Coronary artery (tissue), 2 donors: ENCODE measurements at regions not wholly inside any gene's neighbourhood (a gene's known extent, or its start where the extent isn't known, plus 50 kb on each side); places are given as distances from the start of the nearest gene placed in this dataset.

Source experiments
- DNase-seq: peaks from one replicate; pipeline ENCODE4 v3.0.0-alpha.2; 2017; ENCODE audit warnings: low spot score
- H3K27ac ChIP-seq, 2 donors: fragments of 200-600 bp; sonication (generic); one replicate each; pipeline ENCODE4 v1.5.1; 2016 to 2019
- H3K4me3 ChIP-seq: fragments of 200-600 bp; sonication (generic); 2 replicates; pipeline ENCODE4 v1.5.1; 2016; ENCODE audit warnings: mild to moderate bottlenecking, moderate library complexity
- TF ChIP-seq, protein P1 (sequence below): fragments of 200-600 bp; sonication (generic); IDR thresholded peaks from one replicate; pipeline ENCODE4 v1.5.1; 2019; ENCODE audit warnings: antibody characterized with exemption

DNA sequence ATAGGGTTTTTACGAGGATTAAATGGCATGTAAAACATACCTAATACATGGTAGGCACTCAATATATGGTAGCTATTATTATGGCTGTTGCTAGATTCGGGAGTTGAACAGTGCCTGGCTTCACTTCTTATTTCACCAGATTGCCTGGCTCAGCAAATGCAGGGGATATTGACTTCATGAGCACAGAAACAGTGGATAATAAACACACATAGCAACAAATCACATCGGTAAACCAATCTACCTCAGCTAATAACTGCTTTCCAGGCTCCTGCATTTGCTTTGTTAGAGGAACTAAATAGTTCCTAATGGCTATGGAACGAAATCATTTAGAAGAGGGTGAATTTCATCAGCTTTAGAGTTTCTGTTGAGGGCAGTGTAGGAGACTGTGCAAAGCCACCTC is 105.2 kb upstream of the TMCC3 start:
- no peak overlapping the region for H3K4me3 ChIP-seq
- TF ChIP-seq, protein P1, sequence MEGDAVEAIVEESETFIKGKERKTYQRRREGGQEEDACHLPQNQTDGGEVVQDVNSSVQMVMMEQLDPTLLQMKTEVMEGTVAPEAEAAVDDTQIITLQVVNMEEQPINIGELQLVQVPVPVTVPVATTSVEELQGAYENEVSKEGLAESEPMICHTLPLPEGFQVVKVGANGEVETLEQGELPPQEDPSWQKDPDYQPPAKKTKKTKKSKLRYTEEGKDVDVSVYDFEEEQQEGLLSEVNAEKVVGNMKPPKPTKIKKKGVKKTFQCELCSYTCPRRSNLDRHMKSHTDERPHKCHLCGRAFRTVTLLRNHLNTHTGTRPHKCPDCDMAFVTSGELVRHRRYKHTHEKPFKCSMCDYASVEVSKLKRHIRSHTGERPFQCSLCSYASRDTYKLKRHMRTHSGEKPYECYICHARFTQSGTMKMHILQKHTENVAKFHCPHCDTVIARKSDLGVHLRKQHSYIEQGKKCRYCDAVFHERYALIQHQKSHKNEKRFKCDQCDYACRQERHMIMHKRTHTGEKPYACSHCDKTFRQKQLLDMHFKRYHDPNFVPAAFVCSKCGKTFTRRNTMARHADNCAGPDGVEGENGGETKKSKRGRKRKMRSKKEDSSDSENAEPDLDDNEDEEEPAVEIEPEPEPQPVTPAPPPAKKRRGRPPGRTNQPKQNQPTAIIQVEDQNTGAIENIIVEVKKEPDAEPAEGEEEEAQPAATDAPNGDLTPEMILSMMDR = no peak
- H3K27ac ChIP-seq = no peak overlapping the region
- DNase-seq = no peak

DNA sequence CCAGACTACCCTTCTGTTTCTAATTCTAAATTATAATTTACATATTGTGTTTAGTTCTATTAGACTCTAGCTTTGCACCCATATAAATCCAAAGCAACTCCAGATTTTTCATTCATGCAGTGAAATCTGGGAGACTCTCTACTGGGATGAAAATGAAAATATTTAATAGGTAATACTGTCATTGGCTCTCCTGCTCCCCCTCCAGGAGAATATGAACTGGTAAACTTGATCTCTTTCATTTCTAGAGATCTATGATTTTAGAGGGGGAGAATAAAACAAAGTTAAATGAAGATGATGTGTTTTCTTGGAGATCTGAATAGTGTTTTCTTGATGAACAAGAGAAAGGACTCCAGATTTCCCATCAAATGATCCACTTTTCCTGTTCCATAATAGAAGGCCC is 104.3 kb upstream of the TMCC3 start:
- TF ChIP-seq, protein P1 = no peak
- Histone ChIP-seq H3K27ac (no peak overlapping the region), H3K4me3 (no peak overlapping the region)
- no peak for DNase-seq

DNA sequence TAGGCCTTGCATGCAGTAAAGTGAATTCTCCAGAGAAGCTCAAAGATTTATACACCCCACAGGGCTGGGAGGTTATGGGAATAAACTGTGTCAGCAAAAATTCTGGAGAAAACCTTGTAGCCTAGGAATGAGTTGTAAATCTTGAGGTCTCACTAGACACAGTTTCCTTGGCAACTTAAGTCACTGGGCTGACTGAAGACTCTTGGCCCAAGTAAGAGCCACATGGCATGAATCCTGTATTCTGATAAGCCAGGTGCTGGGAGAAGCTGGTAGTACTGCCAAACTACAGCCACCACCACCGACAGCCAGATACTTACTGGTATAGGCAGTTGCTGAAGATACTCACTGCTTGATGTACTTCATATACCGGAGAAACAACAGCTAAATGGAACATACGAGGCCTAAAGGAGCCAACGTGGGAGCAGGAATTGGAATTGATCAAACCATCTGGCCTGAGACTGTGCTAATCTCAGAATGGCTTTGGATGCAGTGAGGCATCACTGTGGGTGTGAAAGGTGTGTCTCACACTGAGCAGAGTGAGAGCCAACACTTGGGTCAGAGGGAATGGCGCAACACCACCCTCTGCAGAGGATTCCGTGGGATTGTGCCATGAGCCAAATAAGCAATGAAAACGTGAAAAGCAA is 102.8 kb upstream of the TMCC3 start:
- DNase-seq = no peak
- no peak overlapping the region for H3K4me3 ChIP-seq
- TF ChIP-seq, protein P1 = no peak
- no peak overlapping the region for H3K27ac ChIP-seq

DNA sequence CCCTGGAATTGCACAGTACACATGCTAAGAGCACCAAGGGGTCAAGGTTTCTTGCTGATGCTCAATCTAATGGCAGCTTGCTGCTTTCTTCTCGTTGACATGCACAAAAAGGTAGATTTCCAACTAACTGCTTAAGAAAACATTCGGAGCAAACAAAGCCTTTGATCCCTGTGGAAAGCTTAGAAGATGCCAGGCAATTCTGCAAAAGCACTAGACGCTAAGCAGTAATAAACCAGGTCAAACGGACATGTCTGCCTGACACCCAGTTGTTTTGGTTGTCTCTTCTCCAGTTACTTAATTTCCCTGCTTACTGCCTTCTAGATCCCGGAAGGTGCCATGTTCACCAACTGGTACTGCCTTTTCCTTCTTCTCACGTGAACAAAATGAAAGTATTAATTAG is 100.5 kb upstream of the TMCC3 start:
- TF ChIP-seq, protein P1 = no peak
- DNase-seq = no peak
- Histone ChIP-seq H3K4me3 (no peak overlapping the region), H3K27ac (no peak overlapping the region)

DNA sequence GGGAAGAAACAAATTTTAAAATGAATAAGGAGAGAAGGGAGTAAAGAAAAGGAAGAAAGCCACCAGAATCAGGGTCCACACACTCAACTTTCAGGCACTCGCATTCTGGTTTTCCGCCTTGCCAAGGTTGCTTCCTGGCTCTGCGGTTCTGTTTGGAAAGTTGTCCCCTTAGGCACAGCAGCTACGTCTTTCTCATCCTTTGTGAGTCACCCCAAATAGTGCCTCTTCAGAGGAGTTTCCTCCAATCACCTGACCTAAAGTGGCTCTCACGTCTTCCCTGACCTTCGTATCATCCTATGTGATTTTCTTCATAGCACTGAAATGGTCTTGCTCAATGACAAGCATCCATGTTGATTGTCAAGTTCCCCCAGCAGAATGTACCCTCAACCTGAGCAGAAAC is 99.5 kb upstream of the TMCC3 start:
- Histone ChIP-seq H3K27ac (no peak overlapping the region), H3K4me3 (no peak overlapping the region)
- TF ChIP-seq, protein P1 = no peak
- DNase-seq = no peak

DNA sequence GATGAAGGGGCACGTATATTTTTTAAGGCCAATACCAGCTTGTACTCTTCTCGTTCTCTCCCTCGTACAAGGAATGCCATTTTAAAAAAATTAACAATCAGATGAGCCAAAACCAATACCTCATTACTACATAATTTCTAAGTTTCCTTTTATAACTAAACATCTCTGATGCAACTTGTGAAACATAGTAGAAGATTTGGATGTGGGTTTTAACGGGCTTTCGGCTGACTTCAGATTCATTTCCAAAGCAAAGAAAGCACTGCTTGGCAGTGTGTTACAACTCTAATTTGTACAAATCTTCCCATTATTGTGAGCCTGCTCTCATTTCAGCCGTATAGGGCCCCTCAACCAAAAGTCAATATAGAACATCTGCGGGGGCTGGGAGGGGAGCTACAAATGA is 99.1 kb upstream of the TMCC3 start:
- DNase-seq = no peak
- TF ChIP-seq, protein P1 = no peak
- no peak overlapping the region for H3K27ac ChIP-seq
- no peak overlapping the region for H3K4me3 ChIP-seq

DNA sequence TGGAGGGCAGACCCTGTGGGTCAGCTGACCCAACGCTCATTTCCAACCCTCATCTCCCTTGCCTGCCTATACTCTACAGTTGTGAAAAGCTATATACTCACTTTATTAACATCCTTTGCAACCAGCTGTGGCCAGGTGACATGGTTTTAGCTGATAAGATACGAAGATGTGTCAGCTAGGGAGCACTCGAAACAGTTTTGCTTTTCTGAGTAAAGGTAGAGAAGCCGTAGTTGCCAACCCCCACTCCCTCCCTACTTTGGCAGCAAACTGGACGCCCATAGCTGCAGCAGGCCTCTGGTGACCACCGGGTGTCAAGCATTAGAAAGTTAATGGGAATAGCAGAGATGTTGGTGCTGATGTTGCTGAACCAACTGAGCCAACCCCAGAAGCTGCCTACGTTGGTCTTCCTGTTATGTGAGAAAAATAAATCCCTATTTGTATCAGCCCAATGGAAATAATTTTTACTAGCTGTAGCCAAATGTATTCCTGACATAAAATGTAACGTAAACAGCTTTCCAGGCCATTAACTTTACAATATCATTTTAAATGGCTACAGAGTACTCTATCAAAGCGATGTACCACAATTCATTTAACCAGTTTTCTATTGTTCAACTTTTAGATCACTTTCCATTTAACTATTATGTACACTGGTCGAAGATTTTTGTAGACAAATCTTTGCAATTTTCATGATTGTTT is 98.5 kb upstream of the TMCC3 start:
- no peak for DNase-seq
- TF ChIP-seq, protein P1 = no peak
- H3K4me3 ChIP-seq = no peak overlapping the region
- H3K27ac ChIP-seq = no peak overlapping the region
